Islet precursor cell (in vitro differentiated cells): ENCODE measurements at regions not wholly inside any gene's neighbourhood (a gene's known extent, or its start where the extent isn't known, plus 50 kb on each side); places are given as distances from the start of the nearest gene placed in this dataset.

Source experiments
- DNase-seq: peaks from one replicate; pipeline ENCODE4 v3.0.0-alpha.2; 2018

- DNase-seq, result peak; percentile 40
These were observed 174.7 kb downstream of the IGLL1 start for GRCh38 chr22:23405366-23405851.

GRCh38 chr22:23404689-23405365 lies 175.3 kb downstream of the IGLL1 start:
- DNase-seq, result peak; percentile 82

- DNase-seq, result peak; percentile 56
These were observed 176.1 kb downstream of the IGLL1 start for GRCh38 chr22:23403720-23404688.

- no peak for DNase-seq
These were observed 176.9 kb downstream of the IGLL1 start for GRCh38 chr22:23403152-23403719.

- DNase-seq, result peak; percentile 95
These were observed 177.6 kb downstream of the IGLL1 start for GRCh38 chr22:23402275-23403151.

GRCh38 chr22:23401910-23402274 lies 178.2 kb downstream of the IGLL1 start:
- no peak for DNase-seq

GRCh38 chr22:23401111-23401909 lies 178.8 kb downstream of the IGLL1 start:
- DNase-seq, result peak; percentile 99

- no peak for DNase-seq
These were observed 179.7 kb downstream of the IGLL1 start for GRCh38 chr22:23400286-23400981.

- DNase-seq, result peak; percentile 50
These were observed 180.5 kb downstream of the IGLL1 start for GRCh38 chr22:23399367-23400285.

- DNase-seq, result peak; percentile 70
These were observed 181.3 kb downstream of the IGLL1 start for GRCh38 chr22:23398701-23399366.

- DNase-seq, result no peak
These were observed 182.2 kb downstream of the IGLL1 start for GRCh38 chr22:23397613-23398567.

- no peak for DNase-seq
These were observed 183.0 kb downstream of the IGLL1 start for GRCh38 chr22:23397008-23397612.

- no peak for DNase-seq
These were observed 183.6 kb downstream of the IGLL1 start for GRCh38 chr22:23396362-23397007.

- DNase-seq, result peak; percentile 46
These were observed 184.3 kb downstream of the IGLL1 start for GRCh38 chr22:23395530-23396361.

- peak; percentile 44 for DNase-seq
These were observed 185.4 kb downstream of the IGLL1 start for GRCh38 chr22:23394525-23395326.
